ENCODE measurements at regions not wholly inside any gene's neighbourhood (a gene's known extent, or its start where the extent isn't known, plus 50 kb on each side); places are given as distances from the start of the nearest gene placed in this dataset.

- TF ChIP-seq JUND (IDR thresholded peaks at IDR 0.05): no peak
- TF ChIP-seq, protein P1, sequence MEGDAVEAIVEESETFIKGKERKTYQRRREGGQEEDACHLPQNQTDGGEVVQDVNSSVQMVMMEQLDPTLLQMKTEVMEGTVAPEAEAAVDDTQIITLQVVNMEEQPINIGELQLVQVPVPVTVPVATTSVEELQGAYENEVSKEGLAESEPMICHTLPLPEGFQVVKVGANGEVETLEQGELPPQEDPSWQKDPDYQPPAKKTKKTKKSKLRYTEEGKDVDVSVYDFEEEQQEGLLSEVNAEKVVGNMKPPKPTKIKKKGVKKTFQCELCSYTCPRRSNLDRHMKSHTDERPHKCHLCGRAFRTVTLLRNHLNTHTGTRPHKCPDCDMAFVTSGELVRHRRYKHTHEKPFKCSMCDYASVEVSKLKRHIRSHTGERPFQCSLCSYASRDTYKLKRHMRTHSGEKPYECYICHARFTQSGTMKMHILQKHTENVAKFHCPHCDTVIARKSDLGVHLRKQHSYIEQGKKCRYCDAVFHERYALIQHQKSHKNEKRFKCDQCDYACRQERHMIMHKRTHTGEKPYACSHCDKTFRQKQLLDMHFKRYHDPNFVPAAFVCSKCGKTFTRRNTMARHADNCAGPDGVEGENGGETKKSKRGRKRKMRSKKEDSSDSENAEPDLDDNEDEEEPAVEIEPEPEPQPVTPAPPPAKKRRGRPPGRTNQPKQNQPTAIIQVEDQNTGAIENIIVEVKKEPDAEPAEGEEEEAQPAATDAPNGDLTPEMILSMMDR (IDR thresholded peaks at IDR 0.05 in 2 of 3, conservative IDR thresholded peaks at IDR 0.05 in 1 of 3; ENCODE audit: borderline replicate concordance in 1 of 3, insufficient read depth in 1 of 3, low read depth in 2 of 3, low read length in 2 of 3): no peak
- TF ChIP-seq, protein P2, sequence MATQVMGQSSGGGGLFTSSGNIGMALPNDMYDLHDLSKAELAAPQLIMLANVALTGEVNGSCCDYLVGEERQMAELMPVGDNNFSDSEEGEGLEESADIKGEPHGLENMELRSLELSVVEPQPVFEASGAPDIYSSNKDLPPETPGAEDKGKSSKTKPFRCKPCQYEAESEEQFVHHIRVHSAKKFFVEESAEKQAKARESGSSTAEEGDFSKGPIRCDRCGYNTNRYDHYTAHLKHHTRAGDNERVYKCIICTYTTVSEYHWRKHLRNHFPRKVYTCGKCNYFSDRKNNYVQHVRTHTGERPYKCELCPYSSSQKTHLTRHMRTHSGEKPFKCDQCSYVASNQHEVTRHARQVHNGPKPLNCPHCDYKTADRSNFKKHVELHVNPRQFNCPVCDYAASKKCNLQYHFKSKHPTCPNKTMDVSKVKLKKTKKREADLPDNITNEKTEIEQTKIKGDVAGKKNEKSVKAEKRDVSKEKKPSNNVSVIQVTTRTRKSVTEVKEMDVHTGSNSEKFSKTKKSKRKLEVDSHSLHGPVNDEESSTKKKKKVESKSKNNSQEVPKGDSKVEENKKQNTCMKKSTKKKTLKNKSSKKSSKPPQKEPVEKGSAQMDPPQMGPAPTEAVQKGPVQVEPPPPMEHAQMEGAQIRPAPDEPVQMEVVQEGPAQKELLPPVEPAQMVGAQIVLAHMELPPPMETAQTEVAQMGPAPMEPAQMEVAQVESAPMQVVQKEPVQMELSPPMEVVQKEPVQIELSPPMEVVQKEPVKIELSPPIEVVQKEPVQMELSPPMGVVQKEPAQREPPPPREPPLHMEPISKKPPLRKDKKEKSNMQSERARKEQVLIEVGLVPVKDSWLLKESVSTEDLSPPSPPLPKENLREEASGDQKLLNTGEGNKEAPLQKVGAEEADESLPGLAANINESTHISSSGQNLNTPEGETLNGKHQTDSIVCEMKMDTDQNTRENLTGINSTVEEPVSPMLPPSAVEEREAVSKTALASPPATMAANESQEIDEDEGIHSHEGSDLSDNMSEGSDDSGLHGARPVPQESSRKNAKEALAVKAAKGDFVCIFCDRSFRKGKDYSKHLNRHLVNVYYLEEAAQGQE (IDR thresholded peaks at IDR 0.05; ENCODE audit: low read depth): no peak
- TF ChIP-seq SIN3A (IDR thresholded peaks at IDR 0.05; ENCODE audit: low read depth): no peak
- no peak for TF ChIP-seq RAD21 (IDR thresholded peaks at IDR 0.05; ENCODE audit: low read depth)
- TF ChIP-seq ZBTB33 (IDR thresholded peaks at IDR 0.05; ENCODE audit: extremely low read depth, insufficient replicate concordance, low read length): no peak
- no peak for TF ChIP-seq ZFX (IDR thresholded peaks at IDR 0.05)
- TF ChIP-seq CEBPB (IDR thresholded peaks at IDR 0.05; ENCODE audit: low read depth): no peak
- no peak for TF ChIP-seq ZNF274 (IDR thresholded peaks at IDR 0.05; ENCODE audit: low read depth, low read length)
- TF ChIP-seq EZH2phosphoT487 (IDR thresholded peaks at IDR 0.05; ENCODE audit: borderline replicate concordance): no peak
- TF ChIP-seq YY1 (IDR thresholded peaks at IDR 0.05; ENCODE audit: extremely low read depth, insufficient replicate concordance, low read depth, low read length): no peak
- no peak for TF ChIP-seq SRF (IDR thresholded peaks at IDR 0.05; ENCODE audit: low read depth)
- TF ChIP-seq, protein P3, sequence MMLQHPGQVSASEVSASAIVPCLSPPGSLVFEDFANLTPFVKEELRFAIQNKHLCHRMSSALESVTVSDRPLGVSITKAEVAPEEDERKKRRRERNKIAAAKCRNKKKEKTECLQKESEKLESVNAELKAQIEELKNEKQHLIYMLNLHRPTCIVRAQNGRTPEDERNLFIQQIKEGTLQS (IDR thresholded peaks at IDR 0.05): no peak
- intact Hi-C loops (cut with micrococcal nuclease): loop anchor here (10.0 kb wide), 1 partner anchor 1906 kb away; no protein-coding TSS in a partner anchor
- Histone ChIP-seq H3K9ac (ENCODE audit: low read length) (no peak overlapping the region), H3K4me2 (ENCODE audit: low read length) (no peak overlapping the region), H3K36me3 (ENCODE audit: control insufficient read depth in 1 of 2, insufficient read depth in 2 of 2, low read length in 2 of 2) (no peaks in the 10 kb centered on the region), H4K20me1 (ENCODE audit: insufficient read depth) (no peaks in the 10 kb centered on the region), H3K4me1 (ENCODE audit: control insufficient read depth in 1 of 2, insufficient read depth in 2 of 2, low read length in 2 of 2) (no peaks in the 10 kb centered on the region), H2AFZ (ENCODE audit: low read depth, low read length, poor library complexity, severe bottlenecking) (no peak overlapping the region), H3K9me2 (ENCODE audit: insufficient read depth) (no peaks in the 10 kb centered on the region), H3K27ac (ENCODE audit: low read depth, low read length) (no peak overlapping the region), H3K79me2 (ENCODE audit: insufficient read depth, low read length) (no peaks in the 10 kb centered on the region), H3K27me3 (ENCODE audit: insufficient read depth, low read length) (peaks cover 11% of the 10 kb centered on the region), H3K4me3 (replicated peaks in 1 of 2; ENCODE audit: low read depth in 1 of 2, low read length in 2 of 2) (no peak overlapping the region), H3K9me3 (ENCODE audit: control insufficient read depth in 1 of 2, insufficient read depth in 1 of 2, low read depth in 1 of 2, low read length in 2 of 2) (no peaks in the 10 kb centered on the region)
- ATAC-seq (no peak), DNase-seq (ENCODE audit: low read depth, low spot score) (no peak)
- CTCF ChIA-PET: no interaction called here
- RAD21 ChIA-PET (ENCODE audit: low non-redundant PET in 1 of 2, low total read pairs in 2 of 2, uncharacterized antibody in 2 of 2, unreplicated experiment in 2 of 2): no interaction called here
- no TSS peak for BruUV-seq (replicated peaks)
- POLR2A ChIA-PET: no interaction called here
Observed at GRCh38 chr1:60169206-60169605, 95.6 kb upstream of the C1orf87 start.

Data from HCT116 (cell line).